ENCODE measurements at regions not wholly inside any gene's neighbourhood (a gene's known extent, or its start where the extent isn't known, plus 50 kb on each side); places are given as distances from the start of the nearest gene placed in this dataset.
"Not testable (repeated sequence)": the region's sequence is repeated elsewhere in the genome, so short reads cannot be mapped to it uniquely, and the experiment has no call there.

DNA sequence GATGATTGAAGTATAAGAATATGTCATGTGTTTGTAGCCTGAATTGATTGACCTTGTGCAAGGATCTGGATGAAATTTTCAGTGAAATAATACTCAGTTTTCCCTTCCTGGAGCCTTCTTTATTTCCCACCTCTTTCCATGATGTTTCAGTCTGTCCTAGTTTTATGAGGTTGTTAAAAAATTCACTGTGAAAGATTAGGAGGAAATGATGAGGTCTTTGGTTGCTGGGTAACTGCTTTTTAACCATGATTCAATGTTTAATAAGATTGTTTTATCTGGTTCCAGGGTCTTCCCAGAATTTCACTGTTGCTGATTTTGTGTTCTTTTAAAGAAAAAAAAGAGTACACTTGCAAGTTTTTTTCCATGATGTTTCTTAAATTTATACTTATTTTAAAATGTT, 221.5 kb downstream of the MBL2 start:
- DNase-seq, result no peak

DNA sequence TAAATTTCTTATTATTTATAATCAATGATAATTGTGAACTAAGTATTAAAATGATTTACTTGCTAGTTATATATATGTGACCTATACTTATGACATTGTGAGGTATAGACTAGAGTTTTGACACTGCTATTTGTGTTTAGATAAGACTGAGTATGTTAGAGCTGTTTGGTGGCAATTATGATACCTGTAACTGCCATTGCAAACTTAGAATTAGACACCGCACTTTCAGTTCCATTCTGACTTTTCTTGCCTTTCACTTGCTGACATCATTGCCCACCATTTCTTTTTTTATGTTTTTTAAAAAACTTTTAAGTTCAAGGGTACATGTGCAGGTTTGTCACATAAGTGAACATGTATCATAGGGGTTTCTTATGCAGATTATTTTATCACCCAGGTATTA, 214.5 kb downstream of the MBL2 start:
- DNase-seq, result no peak

GRCh38 chr10:52561322-52561721, 211.3 kb downstream of the MBL2 start:
- DNase-seq, result no peak

- no peak for DNase-seq
Measured at GRCh38 chr10:52563360-52563759, 209.2 kb downstream of the MBL2 start.

GRCh38 chr10:52566471-52567246, 205.9 kb downstream of the MBL2 start:
- DNase-seq, result peak; percentile 62

DNA sequence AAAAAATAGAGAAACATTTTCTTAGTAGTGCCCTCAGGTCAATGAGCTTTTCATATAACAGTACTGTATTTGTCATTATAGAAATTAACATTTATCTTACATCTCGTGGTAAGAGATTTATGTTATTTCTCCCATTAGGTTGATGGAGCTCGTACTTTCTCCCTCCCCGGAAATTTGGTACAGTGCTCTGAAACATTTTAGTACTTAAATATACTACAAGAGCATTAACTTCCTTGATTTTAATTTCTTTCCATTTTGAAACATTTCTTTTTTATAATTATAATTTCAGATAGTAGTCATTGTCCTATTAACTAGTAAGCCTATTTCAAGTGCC, 205.4 kb downstream of the MBL2 start:
- no peak for DNase-seq

DNA sequence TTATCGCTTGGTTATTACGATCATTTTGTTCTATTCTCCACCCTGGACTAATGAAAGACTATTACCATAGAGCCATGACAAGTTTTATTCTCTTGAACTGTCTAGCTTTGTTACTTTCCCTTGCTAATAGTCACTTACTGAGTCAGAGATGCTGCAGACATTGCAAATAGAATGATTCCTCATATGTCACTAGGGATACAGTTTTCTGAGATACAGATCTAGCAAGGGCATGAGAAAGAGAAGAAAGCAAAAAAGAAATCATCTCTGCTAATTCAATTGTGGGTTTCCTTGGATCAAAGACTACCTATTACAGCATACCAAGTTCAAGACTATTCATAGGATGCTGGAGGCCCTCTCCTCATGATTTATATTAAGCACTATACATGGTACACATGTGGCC, 204.3 kb downstream of the MBL2 start:
- DNase-seq, result no peak

DNA sequence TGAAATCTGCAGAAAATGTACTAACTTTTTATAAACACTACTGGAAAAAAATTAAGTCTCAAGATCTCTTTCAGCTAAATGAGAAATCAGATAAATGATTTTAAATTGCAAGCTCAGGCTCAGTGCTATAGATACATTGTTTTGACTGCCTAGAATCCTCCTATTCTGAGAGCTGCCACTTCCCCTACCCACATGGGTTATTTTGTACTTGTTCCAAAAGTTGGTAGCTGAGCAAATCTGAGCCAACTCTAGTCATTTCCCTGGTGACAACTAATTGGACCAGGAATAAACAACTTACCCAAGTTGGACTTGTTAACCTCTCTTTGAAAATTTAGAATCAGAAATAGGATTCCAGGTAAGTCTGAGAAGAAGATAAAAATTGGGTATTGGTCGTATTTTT, 202.1 kb downstream of the MBL2 start:
- DNase-seq, result no peak

GRCh38 chr10:52571018-52571417, 201.6 kb downstream of the MBL2 start:
- DNase-seq, result no peak

DNA sequence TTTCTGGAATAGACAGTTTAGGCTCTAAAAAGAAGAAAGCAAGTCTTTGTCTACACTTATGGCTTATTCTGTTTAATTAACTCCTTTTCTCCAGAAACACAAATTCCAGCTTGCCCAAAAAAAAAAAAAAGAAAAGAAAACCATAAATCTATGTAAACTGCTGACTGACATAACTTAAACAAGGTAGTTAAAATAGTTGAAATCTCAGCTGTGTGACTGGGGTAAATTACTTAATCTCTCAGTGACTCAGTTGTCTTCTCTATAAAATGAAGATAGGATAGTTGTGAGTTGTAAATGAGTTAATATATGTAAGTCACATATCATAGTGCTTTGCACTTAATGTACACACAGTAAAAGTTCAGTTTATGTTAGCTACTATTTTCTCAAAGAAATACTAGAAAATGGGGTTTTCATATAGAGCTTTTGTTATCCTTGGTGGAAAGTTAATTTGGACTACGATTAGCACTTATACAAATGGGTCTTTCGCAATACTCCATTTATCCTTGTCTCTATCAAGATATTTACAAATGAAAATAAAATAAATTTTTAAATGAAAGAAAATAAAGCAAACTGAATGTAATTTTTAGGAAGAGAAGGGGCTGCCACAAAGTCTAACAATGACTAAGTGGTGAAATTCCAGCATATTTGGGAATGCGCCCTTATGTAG, 200.9 kb downstream of the MBL2 start:
- DNase-seq, result no peak

- DNase-seq, result no peak
Measured at GRCh38 chr10:52573347-52573746, 199.2 kb downstream of the MBL2 start.

DNA sequence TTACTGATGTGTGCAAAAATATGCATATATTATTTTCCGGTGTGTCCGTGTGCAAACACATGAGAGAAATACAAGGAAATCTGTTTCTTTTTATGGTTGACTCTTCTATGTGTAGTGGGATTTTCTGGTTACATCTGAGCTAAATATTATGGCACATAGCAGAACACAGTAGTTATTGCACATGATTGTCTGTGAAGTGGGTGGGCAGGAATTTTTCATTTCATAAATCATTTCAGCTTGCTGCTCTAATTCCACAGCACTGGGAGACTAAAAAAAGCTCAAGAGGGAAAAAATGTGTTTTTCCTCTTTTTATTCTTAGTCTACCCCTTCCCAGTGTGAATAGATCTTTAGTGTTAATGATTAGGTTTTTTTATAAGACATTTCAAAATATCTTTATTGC, 197.9 kb downstream of the MBL2 start:
- DNase-seq, result no peak

DNA sequence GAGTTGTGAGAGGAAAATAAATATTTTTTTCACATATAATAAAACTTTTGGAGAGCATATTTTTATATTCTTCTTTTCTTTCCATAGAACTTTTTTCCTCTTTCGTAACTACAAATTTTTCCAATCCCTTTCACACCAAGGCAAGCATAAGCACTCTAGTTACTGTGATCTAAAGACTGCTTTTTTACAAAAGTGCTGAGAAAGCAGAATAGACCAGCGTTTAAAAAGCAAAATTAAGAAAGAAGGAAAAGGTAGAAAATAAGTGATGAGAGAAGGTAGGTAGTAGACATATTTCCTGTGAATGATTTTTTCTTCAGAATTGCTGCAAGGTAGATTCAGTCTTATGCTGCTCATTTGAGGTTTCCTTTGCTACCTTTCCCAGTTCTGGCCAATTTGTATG, 195.5 kb downstream of the MBL2 start:
- no peak for DNase-seq

GRCh38 chr10:52578871-52579405, 193.6 kb downstream of the MBL2 start:
- DNase-seq, result no peak

- not testable (repeated sequence) for DNase-seq
Measured at GRCh38 chr10:52581636-52582035, 190.9 kb downstream of the MBL2 start.

- DNase-seq, result no peak
Measured at GRCh38 chr10:52583336-52583735, 189.2 kb downstream of the MBL2 start.

DNA sequence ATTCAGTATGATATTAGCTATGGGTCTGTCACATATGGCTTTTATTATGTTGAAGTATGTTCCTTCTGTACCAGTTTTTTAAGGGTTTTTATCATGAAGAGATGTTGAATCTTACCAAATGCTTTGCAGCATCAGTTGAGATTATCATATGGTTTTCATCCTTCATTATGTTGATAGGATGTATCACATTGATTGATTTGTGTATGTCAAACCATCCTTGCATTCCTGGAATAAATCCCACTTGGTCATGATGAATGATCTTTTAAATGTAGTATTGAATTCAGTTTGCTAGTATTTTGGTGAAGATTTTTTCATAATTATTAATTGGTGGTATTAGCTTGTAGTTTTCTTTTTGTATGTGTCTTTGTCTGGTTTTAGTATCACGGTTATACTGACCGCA, 185.9 kb downstream of the MBL2 start:
- no peak for DNase-seq

- DNase-seq, result no peak
Measured at GRCh38 chr10:52597189-52597863, 175.3 kb downstream of the MBL2 start.

DNA sequence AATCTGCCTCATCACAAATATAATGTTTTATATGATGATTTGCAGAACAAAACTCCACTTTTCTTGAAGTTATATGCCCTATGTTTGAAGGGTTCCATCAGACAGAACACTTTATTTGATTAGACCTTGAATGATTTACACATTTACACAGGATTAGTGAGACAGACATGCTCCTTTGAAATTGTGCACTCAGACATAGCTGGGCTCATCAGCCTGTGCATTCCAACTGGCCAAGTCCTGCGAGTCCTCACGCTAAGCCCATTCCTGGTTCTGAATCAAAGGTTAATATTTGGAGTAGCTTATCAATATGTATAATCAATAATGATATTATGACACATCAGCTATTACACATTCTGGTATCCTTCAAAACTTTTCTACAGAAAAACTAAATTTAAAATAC, 173.6 kb downstream of the MBL2 start:
- no peak for DNase-seq

GRCh38 chr10:52599551-52600200, 172.9 kb downstream of the MBL2 start:
- no peak for DNase-seq

DNA sequence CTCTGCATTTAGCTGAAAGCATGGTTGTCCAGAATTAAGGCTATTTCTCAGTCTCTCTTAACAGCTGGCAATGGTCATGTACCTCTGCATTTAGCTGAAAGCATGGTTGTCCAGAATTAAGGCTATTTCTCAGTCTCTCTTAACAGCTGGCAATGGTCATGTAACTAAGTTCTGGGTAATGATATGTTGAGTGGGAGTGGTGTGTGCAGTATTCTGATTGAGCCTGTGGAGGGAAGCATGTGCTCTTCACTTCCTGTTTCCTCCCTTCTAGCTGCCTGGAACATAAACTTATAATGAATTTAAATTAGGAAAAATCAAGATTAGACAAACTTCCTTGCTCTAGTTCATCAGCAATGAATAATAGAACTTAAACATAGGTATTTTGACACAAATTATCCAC, 168.5 kb downstream of the MBL2 start:
- DNase-seq, result not testable (repeated sequence)

DNA sequence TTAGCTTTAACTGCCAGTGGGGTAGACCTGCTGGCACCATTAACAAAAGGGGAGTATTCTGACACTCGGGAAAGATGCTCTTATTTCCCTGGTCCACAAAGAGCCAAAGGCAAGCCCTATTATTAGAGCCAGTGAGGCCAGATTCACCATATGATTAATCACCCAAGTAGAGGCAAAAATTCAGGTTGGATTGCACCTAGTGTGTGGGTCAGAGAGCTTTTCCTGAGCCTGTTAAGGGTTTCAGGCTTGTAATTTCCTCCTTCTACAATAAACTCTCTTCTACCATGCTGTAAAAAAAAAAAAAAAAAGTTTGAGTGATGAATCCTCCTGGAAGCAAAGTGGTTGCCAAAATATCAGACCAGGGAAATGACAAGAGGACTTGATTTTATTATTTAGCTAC, 163.5 kb downstream of the MBL2 start:
- DNase-seq, result no peak

DNA sequence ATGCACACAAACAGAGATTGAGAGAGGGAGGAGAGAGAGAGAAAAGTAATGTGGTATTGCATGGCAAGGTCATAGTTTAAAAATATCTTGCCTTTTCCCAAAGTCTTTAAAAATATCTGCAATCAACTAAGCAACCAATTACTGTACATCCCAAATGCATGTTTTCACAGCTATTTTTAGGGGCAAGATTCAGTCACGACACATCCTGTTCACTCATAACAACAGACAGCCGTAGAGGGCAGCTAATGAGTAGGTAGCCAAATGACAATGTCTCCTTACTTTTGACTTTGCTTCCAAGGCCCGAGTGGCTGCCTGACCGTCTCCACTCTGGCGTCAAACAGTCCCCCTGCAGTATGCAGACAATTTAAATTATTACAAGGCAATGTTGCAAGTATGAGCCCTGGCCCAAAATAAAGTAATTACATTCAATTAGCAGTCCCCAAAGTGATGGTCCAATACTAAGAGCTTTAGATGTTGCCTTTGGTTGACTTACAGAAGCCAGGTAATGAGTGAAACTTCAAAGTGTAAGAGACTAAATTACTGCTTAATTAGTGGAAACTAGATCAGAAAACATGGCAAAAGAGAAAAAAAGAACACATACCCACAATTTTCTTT, 162.9 kb downstream of the MBL2 start:
- no peak for DNase-seq

All from hematopoietic multipotent progenitor cell treated with erythropoietin and hydrocortisone succinate and interleukin-3 and kit ligand, for 6 days (in vitro differentiated cells).